ENCODE measurements at regions not wholly inside any gene's neighbourhood (a gene's known extent, or its start where the extent isn't known, plus 50 kb on each side); places are given as distances from the start of the nearest gene placed in this dataset.

- TF ChIP-seq EZH2 (IDR thresholded peaks at IDR 0.05) (no peak), CTCF (IDR thresholded peaks at IDR 0.05) (no peak)
Measured at GRCh38 chr9:625613-626012, 215.9 kb upstream of the DMRT1 start.
